CD14-positive monocyte (primary cell): ENCODE measurements at regions not wholly inside any gene's neighbourhood (a gene's known extent, or its start where the extent isn't known, plus 50 kb on each side); places are given as distances from the start of the nearest gene placed in this dataset.

Source experiments
- DNase-seq, 3 donors: peaks; one replicate each; pipeline ENCODE4 v3.0.0-alpha.2; 2011 to 2022
- H2AFZ ChIP-seq: 2 replicates; pipeline ENCODE4 v1.6.0; 2012; ENCODE audit warnings: mild to moderate bottlenecking, low read depth, low read length, inconsistent platforms; ENCODE audit not compliant: insufficient read depth, poor library complexity, severe bottlenecking
- H3K27ac ChIP-seq, 2 donors: 1 replicate in 1 of 2; 2 replicates in 1 of 2; pipeline ENCODE4 v1.5.1; 2012 to 2013; ENCODE audit warnings: low read length in 2 of 2, control low read depth in 1 of 2, inconsistent platforms in 1 of 2, low read depth in 1 of 2, mild to moderate bottlenecking in 1 of 2
- H3K27me3 ChIP-seq, 2 donors: one replicate each; pipeline versions ENCODE4 v1.6.0 to v1.6.1; 2011 to 2013; ENCODE audit warnings: low read length in 2 of 2; ENCODE audit not compliant: control insufficient read depth in 2 of 2, insufficient read depth in 2 of 2
- H3K36me3 ChIP-seq, 2 donors: replicated peaks in 1 of 2; 1 replicate in 1 of 2; 2 replicates in 1 of 2; pipeline versions ENCODE4 v1.5.1 to v1.6.1; 2012 to 2013; ENCODE audit warnings: low read length in 2 of 2, control low read depth in 1 of 2, inconsistent platforms in 1 of 2, mild to moderate bottlenecking in 1 of 2; ENCODE audit not compliant: insufficient read depth in 2 of 2, control insufficient read depth in 1 of 2
- H3K4me1 ChIP-seq, 2 donors: 1 replicate in 1 of 2; 2 replicates in 1 of 2; pipeline versions ENCODE4 v1.5.1 to v1.6.1; 2012 to 2013; ENCODE audit warnings: low read length in 2 of 2, control low read depth in 1 of 2, inconsistent platforms in 1 of 2, mild to moderate bottlenecking in 1 of 2, moderate library complexity in 1 of 2; ENCODE audit not compliant: insufficient read depth in 2 of 2, control insufficient read depth in 1 of 2
- H3K4me2 ChIP-seq: replicated peaks from 2 replicates; pipeline ENCODE3; 2012; ENCODE audit warnings: low read length, moderate library complexity, mild to moderate bottlenecking; ENCODE audit not compliant: poor library complexity, severe bottlenecking; ENCODE audit errors: extremely low read depth
- H3K4me3 ChIP-seq, 3 experiments: fragments of 200-600 bp in 1 of 3; sonication (generic) in 1 of 3; replicated peaks in 1 of 3; 1 replicate in 2 of 3; 2 replicates in 1 of 3; pipeline ENCODE4 v1.5.1; 2011 to 2013; ENCODE audit warnings: low read length in 3 of 3, mild to moderate bottlenecking in 3 of 3, control low read depth in 2 of 3, low read depth in 2 of 3, inconsistent platforms in 1 of 3, moderate library complexity in 1 of 3
- H3K79me2 ChIP-seq: 2 replicates; pipeline ENCODE4 v1.6.0; 2012; ENCODE audit warnings: mild to moderate bottlenecking, control low read depth, inconsistent platforms, low read length, moderate library complexity; ENCODE audit not compliant: insufficient read depth
- H3K9ac ChIP-seq: 2 replicates; pipeline ENCODE4 v1.6.0; 2017; ENCODE audit warnings: low read length, mild to moderate bottlenecking; ENCODE audit not compliant: insufficient read depth, poor library complexity, severe bottlenecking
- H3K9me3 ChIP-seq, 2 donors: replicated peaks in 1 of 2; 1 replicate in 1 of 2; 2 replicates in 1 of 2; pipeline versions ENCODE4 v1.5.1 to v1.6.1; 2012 to 2013; ENCODE audit warnings: low read length in 2 of 2, control low read depth in 1 of 2; ENCODE audit not compliant: control insufficient read depth in 1 of 2, insufficient read depth in 1 of 2
- H4K20me1 ChIP-seq: 2 replicates; pipeline ENCODE4 v1.6.0; 2012; ENCODE audit warnings: mild to moderate bottlenecking, low read length, control low read depth, moderate library complexity; ENCODE audit not compliant: insufficient read depth
- H3K27ac Mint-ChIP-seq, 7 donors: one replicate each; pipeline ENCODE4 v1.8.0; 2020; ENCODE audit warnings: mild to moderate bottlenecking in 7 of 7, mixed read lengths in 7 of 7, moderate library complexity in 6 of 7, inconsistent platforms in 2 of 7
- H3K27me3 Mint-ChIP-seq, 3 donors: one replicate each; pipeline ENCODE4 v1.8.0; 2021 to 2022; ENCODE audit warnings: low read depth in 3 of 3, mild to moderate bottlenecking in 3 of 3, mixed read lengths in 3 of 3, moderate library complexity in 3 of 3, inconsistent platforms in 1 of 3
- H3K36me3 Mint-ChIP-seq, 2 donors: one replicate each; pipeline ENCODE4 v1.8.0; 2020; ENCODE audit warnings: mixed read lengths in 2 of 2, inconsistent platforms in 1 of 2, mild to moderate bottlenecking in 1 of 2
- H3K4me1 Mint-ChIP-seq: one replicate; pipeline ENCODE4 v1.8.0; 2020; ENCODE audit warnings: mild to moderate bottlenecking, mixed read lengths
- H3K4me3 Mint-ChIP-seq, 2 donors: one replicate each; pipeline ENCODE4 v1.8.0; 2020; ENCODE audit warnings: mild to moderate bottlenecking in 2 of 2, mixed read lengths in 2 of 2, moderate library complexity in 1 of 2
- H3K9me3 Mint-ChIP-seq, 7 donors: one replicate each; pipeline ENCODE4 v1.8.0; 2020 to 2022; ENCODE audit warnings: mixed read lengths in 7 of 7, mild to moderate bottlenecking in 6 of 7, moderate library complexity in 6 of 7, inconsistent platforms in 2 of 7
- CTCF ChIP-seq: fragments of 200-600 bp; IDR thresholded peaks from one replicate; pipeline ENCODE4 v1.8.0; 2022; ENCODE audit warnings: antibody characterized with exemption, mild to moderate bottlenecking
- WGBS: methylation state at CpG from one replicate; pipeline ENCODE4 v1.1.5; 2013; ENCODE audit warnings: missing lambda C conversion rate; ENCODE audit not compliant: insufficient coverage; 5-methylcytosine and 5-hydroxymethylcytosine counted together
- intact Hi-C, 2 donors: fragments of 100-400 bp; cut with micrococcal nuclease; formaldehyde crosslinking; loops; one replicate each; pipeline versions ENCODE4 v1.15.0 to v1.15.1; 2023

- Mint-ChIP-seq H3K36me3 (no peaks in the 10 kb centered on the region), H3K27ac (no peak overlapping the region), H3K27me3 (peaks cover 3 to 7% (median 6%) of the 10 kb centered on the region in 3 donors), H3K9me3 (peaks cover 0 to 2% (median 0%) of the 10 kb centered on the region in 7 donors), H3K4me3 (no peak overlapping the region), H3K4me1 (no peaks in the 10 kb centered on the region)
- H3K4me2 ChIP-seq, result no peak overlapping the region
- H3K4me3 ChIP-seq, result no peak overlapping the region
- TF ChIP-seq CTCF, result no peak
- H3K9ac ChIP-seq, result no peak overlapping the region
- H2AFZ ChIP-seq, result no peak overlapping the region
- H3K27me3 ChIP-seq, result no peaks in the 10 kb centered on the region
- no peaks in the 10 kb centered on the region for H3K9me3 ChIP-seq
- no peaks in the 10 kb centered on the region for H3K36me3 ChIP-seq
- intact Hi-C loops, result no loop called here
- no peaks in the 10 kb centered on the region for H3K79me2 ChIP-seq
- no peak for DNase-seq
- WGBS, result 99% methylated on average over 15 of the region's 15 CpGs
- H3K27ac ChIP-seq, result no peak overlapping the region
- H3K4me1 ChIP-seq, result no peaks in the 10 kb centered on the region
- no peaks in the 10 kb centered on the region for H4K20me1 ChIP-seq
These were observed 129.8 kb downstream of the URI1 start for GRCh38 chr19:30071871-30072270.

- WGBS, result 95% methylated on average over 16 of the region's 16 CpGs
- no peak overlapping the region for H3K4me3 ChIP-seq
- H3K4me1 ChIP-seq, result no peaks in the 10 kb centered on the region
- no peak overlapping the region for H3K4me2 ChIP-seq
- H3K27me3 ChIP-seq, result no peaks in the 10 kb centered on the region
- Mint-ChIP-seq H3K27ac (no peak overlapping the region), H3K4me1 (no peaks in the 10 kb centered on the region), H3K9me3 (peaks cover 0 to 2% (median 0%) of the 10 kb centered on the region in 7 donors), H3K4me3 (no peak overlapping the region), H3K36me3 (no peaks in the 10 kb centered on the region), H3K27me3 (peaks cover 1 to 7% (median 3%) of the 10 kb centered on the region in 3 donors)
- H4K20me1 ChIP-seq, result no peaks in the 10 kb centered on the region
- no peaks in the 10 kb centered on the region for H3K36me3 ChIP-seq
- no peak overlapping the region for H3K27ac ChIP-seq
- intact Hi-C loops, result no loop called here
- H3K79me2 ChIP-seq, result no peaks in the 10 kb centered on the region
- H3K9me3 ChIP-seq, result no peaks in the 10 kb centered on the region
- no peak for DNase-seq
- H2AFZ ChIP-seq, result no peak overlapping the region
- H3K9ac ChIP-seq, result no peak overlapping the region
- no peak for TF ChIP-seq CTCF
These were observed 131.3 kb downstream of the URI1 start for GRCh38 chr19:30073152-30074000.
